Superior temporal gyrus (tissue), 1 donor: ENCODE measurements at regions not wholly inside any gene's neighbourhood (a gene's known extent, or its start where the extent isn't known, plus 50 kb on each side); places are given as distances from the start of the nearest gene placed in this dataset.
A peak's percentile ranks its signal among the peaks of the same experiment; 100 is the strongest.

Experiments
- DNase-seq: peaks from one replicate; pipeline ENCODE4 v3.0.0-alpha.2; 2016; ENCODE audit errors: extremely low spot score

DNA sequence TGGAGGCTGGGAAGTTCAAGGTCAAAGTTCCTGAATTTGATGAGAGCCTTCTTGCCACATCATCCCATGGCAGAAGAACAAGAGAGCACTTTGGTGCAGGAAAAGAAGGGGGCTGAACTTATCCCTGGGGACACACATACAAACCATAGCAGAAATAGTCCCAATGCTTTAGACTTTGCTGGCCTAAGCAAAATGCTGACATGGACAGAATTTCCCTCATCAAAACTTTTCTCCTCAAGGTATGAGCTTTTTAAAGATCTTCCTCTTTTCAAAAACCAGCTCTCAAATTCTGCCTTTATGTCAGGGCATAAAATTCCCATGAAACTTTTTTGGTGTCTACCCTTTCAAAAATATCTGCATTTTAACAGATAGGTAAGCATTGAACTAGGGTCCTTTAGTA, 341.8 kb upstream of the SMARCA2 start:
- DNase-seq, result no peak

DNA sequence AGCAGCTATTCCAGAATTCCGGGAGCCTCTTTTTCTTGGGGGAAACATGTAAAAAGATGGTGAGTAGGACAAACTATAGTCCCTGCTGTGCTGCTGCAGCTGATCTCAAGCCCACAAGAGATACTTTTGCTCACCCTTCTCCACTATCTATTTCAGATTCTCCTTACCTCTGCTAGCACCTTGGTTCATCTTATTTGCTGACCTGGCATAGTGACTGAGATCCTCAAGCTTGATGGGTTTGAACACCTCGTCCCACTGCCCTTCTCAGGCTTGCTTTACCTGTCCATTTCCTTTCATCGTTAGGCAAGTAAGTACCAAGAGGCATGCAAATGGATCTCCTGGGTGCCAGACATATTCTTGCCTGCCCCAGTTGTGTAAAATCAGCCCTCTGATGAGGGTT, 338.4 kb upstream of the SMARCA2 start:
- DNase-seq, result no peak

GRCh38 chr9:1683951-1684350, 331.2 kb upstream of the SMARCA2 start:
- no peak for DNase-seq

DNA sequence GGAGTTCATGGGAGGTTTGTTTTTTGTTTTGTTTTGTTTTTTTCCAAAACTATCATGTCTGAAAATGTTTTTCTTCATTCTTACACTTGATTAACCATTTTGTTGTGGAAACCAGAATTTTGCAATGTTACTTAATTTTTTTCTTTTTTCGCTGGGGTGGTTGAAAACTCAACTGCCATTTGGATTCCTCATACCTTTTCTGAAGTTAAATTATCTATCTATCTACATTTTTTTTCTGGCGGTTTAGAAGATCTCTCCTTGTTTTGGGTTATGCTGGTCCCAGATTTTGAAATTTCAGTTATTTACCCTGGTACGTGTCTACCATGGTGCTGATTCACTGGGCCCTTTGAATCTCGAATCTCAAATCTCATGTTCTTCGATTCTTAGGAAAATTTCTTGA, 316.2 kb upstream of the SMARCA2 start:
- DNase-seq, result no peak

GRCh38 chr9:1701113-1701512, 314.0 kb upstream of the SMARCA2 start:
- no peak for DNase-seq

GRCh38 chr9:1702701-1703100, 312.4 kb upstream of the SMARCA2 start:
- no peak for DNase-seq

DNA sequence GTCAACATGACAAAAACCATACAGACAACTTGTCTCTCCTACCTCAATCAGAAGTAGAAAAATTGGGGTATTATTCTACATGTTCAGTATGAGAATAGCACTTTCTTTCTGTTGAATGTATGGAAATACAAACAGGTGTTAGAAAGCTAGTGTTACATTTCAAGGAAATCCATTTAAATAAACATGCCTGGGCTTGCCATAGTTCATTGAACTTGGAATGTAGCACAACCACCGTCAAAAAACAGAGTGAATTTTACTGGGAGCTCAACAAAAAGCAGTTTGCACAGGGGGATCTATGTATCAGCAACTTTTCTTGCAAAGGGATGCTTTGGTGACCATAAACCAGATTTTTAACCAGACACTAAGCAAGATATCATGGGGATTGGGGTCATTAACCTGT, 307.9 kb upstream of the SMARCA2 start:
- no peak for DNase-seq

- DNase-seq, result no peak
These were observed 306.9 kb upstream of the SMARCA2 start for GRCh38 chr9:1708219-1708618.

- peak; percentile 9 for DNase-seq
These were observed 305.8 kb upstream of the SMARCA2 start for GRCh38 chr9:1709347-1709746.

GRCh38 chr9:1712861-1713450, 302.2 kb upstream of the SMARCA2 start:
- DNase-seq, result no peak

DNA sequence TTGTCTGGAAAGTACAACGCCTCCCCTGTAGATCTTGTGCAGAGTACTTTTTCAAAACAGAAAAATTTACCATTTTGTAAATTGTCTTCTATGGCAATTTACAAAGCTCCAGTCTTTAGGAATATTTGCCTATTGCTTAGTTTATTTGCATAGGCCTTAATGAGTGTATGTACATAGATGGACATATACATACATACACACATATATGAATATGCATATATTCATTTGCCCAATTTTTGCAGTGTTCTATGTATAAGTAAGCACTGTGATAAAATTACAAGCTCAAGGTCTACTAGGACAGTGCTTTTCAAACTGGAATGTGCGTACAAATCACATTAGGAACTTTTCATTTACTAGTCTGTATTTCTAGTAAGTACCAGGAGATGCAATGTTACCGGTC, 301.3 kb upstream of the SMARCA2 start:
- DNase-seq, result no peak

- DNase-seq, result no peak
These were observed 297.3 kb upstream of the SMARCA2 start for GRCh38 chr9:1717882-1718281.

- DNase-seq, result no peak
These were observed 296.3 kb upstream of the SMARCA2 start for GRCh38 chr9:1718836-1719235.

DNA sequence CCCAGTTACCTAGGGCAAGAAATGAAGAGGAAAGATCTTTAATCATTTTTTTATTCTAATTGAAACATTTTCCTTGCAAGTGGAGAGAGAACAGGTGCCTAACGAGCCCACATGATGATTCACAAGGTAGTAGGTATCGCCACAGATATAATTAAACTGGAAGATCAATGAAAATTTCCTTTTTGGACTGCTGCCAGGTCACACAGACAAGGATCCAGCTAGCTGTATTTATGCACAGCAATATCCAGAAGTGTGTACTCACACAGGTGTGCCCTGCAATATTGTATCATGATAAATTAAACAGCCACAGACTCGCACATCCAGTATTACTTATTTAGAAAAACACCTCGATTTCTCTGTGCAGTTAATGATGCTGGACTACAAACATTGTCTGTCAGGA, 294.0 kb upstream of the SMARCA2 start:
- DNase-seq, result no peak

- DNase-seq, result no peak
These were observed 292.7 kb upstream of the SMARCA2 start for GRCh38 chr9:1722404-1722803.

DNA sequence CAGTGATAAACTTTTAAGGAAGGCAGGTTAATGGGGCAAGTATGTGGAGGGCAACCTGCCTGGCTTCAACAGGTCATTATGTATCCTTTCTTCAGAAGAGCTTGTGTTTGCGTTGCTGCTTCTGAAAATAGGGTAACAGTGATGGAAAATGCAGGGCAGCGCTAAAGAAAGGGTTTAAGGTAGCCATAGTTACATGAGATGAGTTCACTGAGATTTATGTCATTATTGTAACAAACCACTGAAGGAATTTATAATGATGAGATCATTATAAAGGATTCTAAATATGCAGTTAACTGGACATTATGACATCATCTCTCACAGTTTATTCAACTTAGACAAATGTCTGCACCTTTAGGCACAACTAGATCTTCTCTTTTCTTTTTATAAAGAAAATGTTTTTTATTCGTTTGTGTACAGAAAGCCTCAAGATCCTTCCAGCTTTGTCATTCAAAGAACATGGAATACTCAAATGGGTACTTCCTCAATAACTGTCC, 291.6 kb upstream of the SMARCA2 start:
- DNase-seq, result no peak

GRCh38 chr9:1726993-1727759, 288.0 kb upstream of the SMARCA2 start:
- no peak for DNase-seq

DNA sequence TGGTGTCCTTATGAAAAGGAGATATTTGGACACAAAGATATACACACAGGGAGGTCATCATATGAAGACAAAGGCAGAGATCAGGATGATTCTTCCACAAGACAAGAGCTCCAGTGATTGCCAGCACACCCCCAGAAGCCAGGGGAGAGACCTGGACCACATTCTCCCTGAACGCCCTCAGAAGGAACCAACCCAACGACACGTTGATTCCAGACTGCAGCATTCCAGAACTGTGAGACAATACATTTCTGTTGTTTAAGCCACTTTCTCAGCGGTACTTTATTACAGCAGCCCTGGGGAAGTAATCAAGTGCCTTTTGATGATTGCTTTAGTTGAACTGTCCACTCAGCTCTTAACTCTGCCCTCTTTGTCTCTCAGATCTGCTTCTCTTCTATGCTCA, 285.5 kb upstream of the SMARCA2 start:
- no peak for DNase-seq

DNA sequence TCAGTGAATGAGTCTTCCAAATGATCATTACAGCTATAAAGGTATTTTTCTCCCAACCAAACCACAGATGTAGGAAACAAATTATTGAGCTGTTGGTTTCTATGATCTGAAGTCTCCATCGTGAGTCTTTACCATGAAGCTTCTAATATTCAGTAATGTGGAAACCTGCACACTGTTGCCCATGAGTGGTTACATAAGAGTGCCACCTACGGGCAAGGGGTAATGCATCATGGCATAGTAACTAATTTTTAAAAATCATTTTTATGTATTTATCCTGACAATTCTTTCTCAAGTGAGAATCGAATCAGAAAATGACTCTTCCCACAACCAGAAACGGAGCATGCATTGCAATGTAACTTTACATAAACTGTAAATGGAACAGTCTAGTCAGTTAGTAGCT, 282.5 kb upstream of the SMARCA2 start:
- no peak for DNase-seq

- DNase-seq, result no peak
These were observed 276.5 kb upstream of the SMARCA2 start for GRCh38 chr9:1738511-1739100.

DNA sequence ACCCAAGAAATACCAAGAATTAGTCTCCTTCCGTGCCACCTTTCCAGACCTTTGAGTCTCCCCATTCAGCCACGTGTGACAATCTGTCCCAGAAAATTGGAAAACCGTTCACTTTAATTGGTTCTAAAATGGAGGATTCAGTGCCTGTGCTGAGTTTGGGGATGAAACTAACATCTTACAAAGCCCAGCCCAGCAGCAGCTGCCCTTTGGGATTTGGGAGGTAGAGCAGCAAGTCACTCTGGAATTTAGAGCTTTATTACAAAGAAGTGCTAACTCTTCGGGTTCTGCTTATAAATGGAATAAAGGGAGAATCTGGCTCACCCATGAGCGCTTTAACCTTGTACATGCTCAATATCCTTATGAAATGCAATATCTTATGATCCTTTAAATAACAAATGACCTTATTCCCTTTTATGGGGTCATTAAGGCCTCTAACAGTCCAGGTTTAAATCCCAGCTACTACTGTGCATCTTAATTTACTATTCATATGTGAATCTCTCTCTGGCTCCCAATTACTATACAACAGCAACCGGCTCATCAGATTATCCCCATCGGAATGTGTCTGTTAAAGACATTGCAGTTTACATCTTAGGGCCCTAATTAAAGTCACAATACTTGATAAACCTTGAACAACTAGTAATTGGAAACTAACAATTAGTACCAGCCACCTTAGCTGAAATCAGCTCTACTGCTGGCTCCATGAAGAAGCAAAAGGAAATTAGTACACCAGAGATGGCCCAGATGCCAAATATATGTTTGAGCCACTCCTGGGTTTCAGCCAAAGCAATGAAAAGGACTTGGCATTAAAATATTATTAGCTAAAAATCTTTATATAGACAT, 271.8 kb upstream of the SMARCA2 start:
- no peak for DNase-seq

- no peak for DNase-seq
These were observed 269.2 kb upstream of the SMARCA2 start for GRCh38 chr9:1745980-1746379.
